ENCODE measurements at regions not wholly inside any gene's neighbourhood (a gene's known extent, or its start where the extent isn't known, plus 50 kb on each side); places are given as distances from the start of the nearest gene placed in this dataset.
A peak's percentile ranks its signal among the peaks of the same experiment; 100 is the strongest.

- H3K4me3 ChIP-seq (ENCODE audit: low read length), result no peak overlapping the region
- no peak overlapping the region for H2AFZ ChIP-seq (ENCODE audit: low read length)
- H3K4me2 ChIP-seq (ENCODE audit: low read length), result no peak overlapping the region
- H3F3A ChIP-seq (ENCODE audit: low read length, unreplicated experiment), result no peaks in the 10 kb centered on the region
- 0 out of 2 replicates have a peak, but pooled peaks cover 6% of the 10 kb centered on the region for H3K27me3 ChIP-seq (ENCODE audit: low read length)
- CTCF ChIA-PET, result no interaction called here
- ATAC-seq (no peak), DNase-seq (no peak)
- POLR2A ChIA-PET (ENCODE audit: unreplicated experiment), result no interaction called here
- H3K36me3 ChIP-seq (ENCODE audit: low read depth, low read length), result no peaks in the 10 kb centered on the region
- BruUV-seq (replicated peaks), result no TSS peak
- no peaks in the 10 kb centered on the region for H3K9me2 ChIP-seq (replicated peaks; ENCODE audit: low read length)
- H4K20me1 ChIP-seq (ENCODE audit: low read length), result no peaks in the 10 kb centered on the region
- no peak overlapping the region for H3K9ac ChIP-seq (ENCODE audit: low read length)
- H3K9me3 ChIP-seq (ENCODE audit: low read length), result no peaks in the 10 kb centered on the region
- no peak overlapping the region for H3K27ac ChIP-seq (ENCODE audit: low read length)
- no peak for TF ChIP-seq EZH2 (IDR thresholded peaks at IDR 0.05; ENCODE audit: low read length, unreplicated experiment)
- TF ChIP-seq EZH2phosphoT487 (IDR thresholded peaks at IDR 0.05; ENCODE audit: borderline replicate concordance, low read length), result no peak
- TF ChIP-seq CTCF (conservative IDR thresholded peaks at IDR 0.05; ENCODE audit: low read depth, low read length), result no peak
- intact Hi-C loops (cut with micrococcal nuclease), result loop anchor here (5.0 to 10.0 kb wide), 2 partner anchors 222 to 365 kb away; partner anchors contain the start of gene DUSP10
- no peaks in the 10 kb centered on the region for H3K79me2 ChIP-seq (ENCODE audit: low read length)
- peaks cover 16% of the 10 kb centered on the region for H3K4me1 ChIP-seq (ENCODE audit: insufficient read depth, low read length)
These were observed 365.4 kb upstream of the DUSP10 start for GRCh38 chr1:222107267-222107666.

DNA sequence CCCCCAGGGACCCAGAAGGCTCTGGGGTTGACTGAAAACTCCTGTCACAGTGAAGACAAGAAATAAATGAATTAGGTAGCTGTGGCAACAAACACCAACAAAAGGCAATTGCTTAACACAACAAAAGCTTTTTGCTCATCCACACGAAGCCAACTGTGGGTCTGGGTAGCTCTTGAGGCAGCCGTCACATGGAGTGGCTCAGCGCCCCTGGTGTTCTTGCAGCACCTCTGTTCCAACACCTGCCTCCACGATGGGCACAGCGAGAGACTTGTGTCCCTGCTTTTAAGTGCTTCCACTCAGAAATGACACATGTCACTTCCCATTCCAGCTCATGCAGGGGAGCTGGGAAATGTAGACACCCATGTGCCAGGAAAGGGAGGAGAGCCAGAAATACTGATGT, 364.5 kb upstream of the DUSP10 start:
- CTCF ChIA-PET, result no interaction called here
- no peak overlapping the region for H3K4me3 ChIP-seq (ENCODE audit: low read length)
- H3K9me3 ChIP-seq (ENCODE audit: low read length), result no peaks in the 10 kb centered on the region
- 0 out of 2 replicates have a peak, but pooled peaks cover 6% of the 10 kb centered on the region for H3K27me3 ChIP-seq (ENCODE audit: low read length)
- no peak overlapping the region for H3K9ac ChIP-seq (ENCODE audit: low read length)
- BruUV-seq (replicated peaks), result no TSS peak
- no peak overlapping the region for H3K27ac ChIP-seq (ENCODE audit: low read length)
- H3K4me2 ChIP-seq (ENCODE audit: low read length), result no peak overlapping the region
- POLR2A ChIA-PET (ENCODE audit: unreplicated experiment), result no interaction called here
- no peak overlapping the region for H2AFZ ChIP-seq (ENCODE audit: low read length)
- H3K4me1 ChIP-seq (ENCODE audit: insufficient read depth, low read length), result peaks cover 16% of the 10 kb centered on the region
- no peaks in the 10 kb centered on the region for H3F3A ChIP-seq (ENCODE audit: low read length, unreplicated experiment)
- TF ChIP-seq CTCF (conservative IDR thresholded peaks at IDR 0.05; ENCODE audit: low read depth, low read length) (no peak), EZH2 (IDR thresholded peaks at IDR 0.05; ENCODE audit: low read length, unreplicated experiment) (no peak), EZH2phosphoT487 (IDR thresholded peaks at IDR 0.05; ENCODE audit: borderline replicate concordance, low read length) (no peak)
- no peaks in the 10 kb centered on the region for H4K20me1 ChIP-seq (ENCODE audit: low read length)
- H3K9me2 ChIP-seq (replicated peaks; ENCODE audit: low read length), result no peaks in the 10 kb centered on the region
- H3K36me3 ChIP-seq (ENCODE audit: low read depth, low read length), result no peaks in the 10 kb centered on the region
- intact Hi-C loops (cut with micrococcal nuclease), result loop anchor here (5.0 to 10.0 kb wide), 2 partner anchors 222 to 364 kb away; partner anchors contain the start of gene DUSP10
- no peaks in the 10 kb centered on the region for H3K79me2 ChIP-seq (ENCODE audit: low read length)
- ATAC-seq, result no peak
- no peak for DNase-seq

- H3K36me3 ChIP-seq (ENCODE audit: low read depth, low read length), result no peaks in the 10 kb centered on the region
These were observed 364.0 kb upstream of the DUSP10 start for GRCh38 chr1:222105861-222106260.

More at GRCh38 chr1:222105861-222106260, 364.0 kb upstream of the DUSP10 start:
- Histone ChIP-seq H3K79me2 (ENCODE audit: low read length) (no peaks in the 10 kb centered on the region), H3K27me3 (ENCODE audit: low read length) (0 out of 2 replicates have a peak, but pooled peaks cover 6% of the 10 kb centered on the region), H3K9me2 (replicated peaks; ENCODE audit: low read length) (no peaks in the 10 kb centered on the region), H3K9me3 (ENCODE audit: low read length) (no peaks in the 10 kb centered on the region), H3F3A (ENCODE audit: low read length, unreplicated experiment) (no peaks in the 10 kb centered on the region), H3K27ac (ENCODE audit: low read length) (no peak overlapping the region), H3K4me1 (ENCODE audit: insufficient read depth, low read length) (peaks cover 16% of the 10 kb centered on the region), H3K4me2 (ENCODE audit: low read length) (peak overlapping the region; percentile 5; the same call in 1 of the 2 replicates), H3K4me3 (ENCODE audit: low read length) (no peak overlapping the region), H3K9ac (ENCODE audit: low read length) (no peak overlapping the region), H4K20me1 (ENCODE audit: low read length) (no peaks in the 10 kb centered on the region), H2AFZ (ENCODE audit: low read length) (no peak overlapping the region)
- DNase-seq (no peak), ATAC-seq (no peak)
- intact Hi-C loops (cut with micrococcal nuclease), result loop anchor here (5.0 to 10.0 kb wide), 2 partner anchors 221 to 364 kb away; partner anchors contain the start of gene DUSP10
- POLR2A ChIA-PET (ENCODE audit: unreplicated experiment), result interaction anchor here (0.7 kb wide), 1 partner anchor 14 kb away, joined by 4 read pairs; no protein-coding TSS in a partner anchor
- no TSS peak for BruUV-seq (replicated peaks)
- TF ChIP-seq EZH2phosphoT487 (IDR thresholded peaks at IDR 0.05; ENCODE audit: borderline replicate concordance, low read length) (no peak), EZH2 (IDR thresholded peaks at IDR 0.05; ENCODE audit: low read length, unreplicated experiment) (no peak), CTCF (conservative IDR thresholded peaks at IDR 0.05; ENCODE audit: low read depth, low read length) (no peak)
- CTCF ChIA-PET, result interaction anchor here (0.6 kb wide), 1 partner anchor 401 kb away, joined by 3 read pairs; no protein-coding TSS in a partner anchor

All from PC-3 (cell line).